SK-N-DZ (cell line): ENCODE measurements at regions not wholly inside any gene's neighbourhood (a gene's known extent, or its start where the extent isn't known, plus 50 kb on each side); places are given as distances from the start of the nearest gene placed in this dataset.

Experiments
- DNase-seq: peaks from one replicate; pipeline ENCODE4 v3.0.0-alpha.2; 2015; ENCODE audit warnings: low spot score

- DNase-seq = no peak
Observed at GRCh38 chr4:129862461-129862860, 766.5 kb downstream of the C4orf33 start.

- no peak for DNase-seq
Observed at GRCh38 chr4:129863206-129863605, 767.3 kb downstream of the C4orf33 start.

- no peak for DNase-seq
Observed at GRCh38 chr4:129883996-129884395, 788.0 kb downstream of the C4orf33 start.

- no peak for DNase-seq
Observed at GRCh38 chr4:129897111-129897510, 801.2 kb downstream of the C4orf33 start.

GRCh38 chr4:129899849-129900248 lies 803.9 kb downstream of the C4orf33 start:
- no peak for DNase-seq

- no peak for DNase-seq
Observed at GRCh38 chr4:129900430-129900953, 804.5 kb downstream of the C4orf33 start.

GRCh38 chr4:129901205-129901604 lies 805.3 kb downstream of the C4orf33 start:
- no peak for DNase-seq

GRCh38 chr4:129903861-129904260 lies 807.9 kb downstream of the C4orf33 start:
- DNase-seq = no peak

- no peak for DNase-seq
Observed at GRCh38 chr4:129905256-129905655, 809.3 kb downstream of the C4orf33 start.

- no peak for DNase-seq
Observed at GRCh38 chr4:129908117-129908516, 812.2 kb downstream of the C4orf33 start.

GRCh38 chr4:129916991-129917390 lies 821.0 kb downstream of the C4orf33 start:
- DNase-seq = no peak

- no peak for DNase-seq
Observed at GRCh38 chr4:129917651-129918050, 821.7 kb downstream of the C4orf33 start.

GRCh38 chr4:129926936-129927335 lies 831.0 kb downstream of the C4orf33 start:
- no peak for DNase-seq

GRCh38 chr4:129929052-129929451 lies 833.1 kb downstream of the C4orf33 start:
- peak; percentile 3 for DNase-seq

GRCh38 chr4:129929984-129930383 lies 834.0 kb downstream of the C4orf33 start:
- no peak for DNase-seq

- no peak for DNase-seq
Observed at GRCh38 chr4:129950217-129950616, 854.3 kb downstream of the C4orf33 start.

- no peak for DNase-seq
Observed at GRCh38 chr4:129966175-129966574, 870.2 kb downstream of the C4orf33 start.

GRCh38 chr4:129968366-129968765 lies 872.4 kb downstream of the C4orf33 start:
- no peak for DNase-seq

GRCh38 chr4:129968778-129969177 lies 872.8 kb downstream of the C4orf33 start:
- DNase-seq = no peak

- no peak for DNase-seq
Observed at GRCh38 chr4:129970801-129971200, 874.8 kb downstream of the C4orf33 start.

- DNase-seq = no peak
Observed at GRCh38 chr4:129971419-129971818, 875.5 kb downstream of the C4orf33 start.

GRCh38 chr4:129972257-129972656 lies 876.3 kb downstream of the C4orf33 start:
- DNase-seq = no peak

- DNase-seq = no peak
Observed at GRCh38 chr4:129974730-129975129, 878.8 kb downstream of the C4orf33 start.

GRCh38 chr4:129978315-129978714 lies 882.4 kb downstream of the C4orf33 start:
- no peak for DNase-seq
